ENCODE measurements at regions not wholly inside any gene's neighbourhood (a gene's known extent, or its start where the extent isn't known, plus 50 kb on each side); places are given as distances from the start of the nearest gene placed in this dataset.

GRCh38 chr11:97290464-97291041 lies 900.7 kb downstream of the JRKL start:
- Histone ChIP-seq H3K27ac (no peak overlapping the region), H3K4me3 (no peak overlapping the region), H3K27me3 (no peaks in the 10 kb centered on the region), H3K9me3 (peaks cover 0 to 3% of the 10 kb centered on the region in 2 donors), H3K36me3 (no peaks in the 10 kb centered on the region), H3K4me1 (no peaks in the 10 kb centered on the region)
- no peak for TF ChIP-seq CTCF (IDR thresholded peaks at IDR 0.05)
- no peak for TF ChIP-seq POLR2AphosphoS5 (IDR thresholded peaks at IDR 0.05)
- no peak for TF ChIP-seq EP300 (IDR thresholded peaks at IDR 0.05; ENCODE audit: low read depth)
- TF ChIP-seq POLR2A (IDR thresholded peaks at IDR 0.05): no peak
- 50 to 54% methylated on average over 2 to 3 of the region's 3 CpGs for WGBS, 2 donors (ENCODE audit: low coverage in 1 of 2)
- in situ Hi-C loops (cut with MboI; ENCODE audit: low pct_ligation_motif_present in 1 of 4, low pct_unique_long_range_greater_than_20kb in 1 of 4, low sequenced_read_pairs in 3 of 4) (no loop called here), intact Hi-C loops (cut with DNase I; ENCODE audit: low total_unique reads) (no loop called here)
- DNase-seq: no peak

GRCh38 chr11:97296301-97296700 lies 906.5 kb downstream of the JRKL start:
- WGBS, 2 donors (ENCODE audit: low coverage in 1 of 2): 87% methylated on average over 5 of the region's 5 CpGs
- in situ Hi-C loops (cut with MboI; ENCODE audit: low pct_ligation_motif_present in 1 of 4, low pct_unique_long_range_greater_than_20kb in 1 of 4, low sequenced_read_pairs in 3 of 4): no loop called here
- Histone ChIP-seq H3K4me1 (no peaks in the 10 kb centered on the region), H3K27me3 (no peaks in the 10 kb centered on the region), H3K4me3 (no peak overlapping the region), H3K27ac (no peak overlapping the region), H3K36me3 (no peaks in the 10 kb centered on the region), H3K9me3 (no peaks in the 10 kb centered on the region)
- intact Hi-C loops (cut with DNase I; ENCODE audit: low total_unique reads): no loop called here
- TF ChIP-seq POLR2AphosphoS5 (IDR thresholded peaks at IDR 0.05) (no peak), CTCF (IDR thresholded peaks at IDR 0.05) (no peak), POLR2A (IDR thresholded peaks at IDR 0.05) (no peak), EP300 (IDR thresholded peaks at IDR 0.05; ENCODE audit: low read depth) (no peak)
- no peak for DNase-seq

- WGBS, 2 donors (ENCODE audit: low coverage in 1 of 2): 74 to 79% methylated on average over 2 of the region's 2 CpGs
- TF ChIP-seq CTCF (IDR thresholded peaks at IDR 0.05) (no peak), POLR2AphosphoS5 (IDR thresholded peaks at IDR 0.05) (no peak), POLR2A (IDR thresholded peaks at IDR 0.05) (no peak), EP300 (IDR thresholded peaks at IDR 0.05; ENCODE audit: low read depth) (no peak)
- Histone ChIP-seq H3K9me3 (no peaks in the 10 kb centered on the region), H3K27ac (no peak overlapping the region), H3K4me3 (no peak overlapping the region), H3K27me3 (no peaks in the 10 kb centered on the region), H3K36me3 (no peaks in the 10 kb centered on the region), H3K4me1 (no peaks in the 10 kb centered on the region)
- intact Hi-C loops (cut with DNase I; ENCODE audit: low total_unique reads) (no loop called here), in situ Hi-C loops (cut with MboI; ENCODE audit: low pct_ligation_motif_present in 1 of 4, low pct_unique_long_range_greater_than_20kb in 1 of 4, low sequenced_read_pairs in 3 of 4) (no loop called here)
- DNase-seq: no peak
These were observed 919.5 kb downstream of the JRKL start for GRCh38 chr11:97309291-97309690.

GRCh38 chr11:97325693-97326092 lies 935.9 kb downstream of the JRKL start:
- H3K27me3 ChIP-seq: no peaks in the 10 kb centered on the region
- no peaks in the 10 kb centered on the region for H3K4me1 ChIP-seq
- DNase-seq: no peak
- H3K4me3 ChIP-seq: no peak overlapping the region
- intact Hi-C loops (cut with DNase I; ENCODE audit: low total_unique reads): no loop called here
- no peaks in the 10 kb centered on the region for H3K36me3 ChIP-seq
- no peak overlapping the region for H3K27ac ChIP-seq
- TF ChIP-seq EP300 (IDR thresholded peaks at IDR 0.05; ENCODE audit: low read depth) (no peak), POLR2AphosphoS5 (IDR thresholded peaks at IDR 0.05) (no peak), CTCF (IDR thresholded peaks at IDR 0.05) (no peak), POLR2A (IDR thresholded peaks at IDR 0.05) (no peak)
- in situ Hi-C loops (cut with MboI; ENCODE audit: low pct_ligation_motif_present in 1 of 4, low pct_unique_long_range_greater_than_20kb in 1 of 4, low sequenced_read_pairs in 3 of 4): no loop called here
- H3K9me3 ChIP-seq: peaks cover 0 to 4% of the 10 kb centered on the region in 2 donors
- 63% methylated on average over 2 of the region's 2 CpGs; no CpG with 5 or more reads in 1 of the 2 donors for WGBS, 2 donors (ENCODE audit: low coverage in 1 of 2)
